ENCODE measurements at regions not wholly inside any gene's neighbourhood (a gene's known extent, or its start where the extent isn't known, plus 50 kb on each side); places are given as distances from the start of the nearest gene placed in this dataset.

GRCh38 chr2:2723064-2723463, 392.0 kb upstream of the MYT1L start:
- TF ChIP-seq, protein P1, sequence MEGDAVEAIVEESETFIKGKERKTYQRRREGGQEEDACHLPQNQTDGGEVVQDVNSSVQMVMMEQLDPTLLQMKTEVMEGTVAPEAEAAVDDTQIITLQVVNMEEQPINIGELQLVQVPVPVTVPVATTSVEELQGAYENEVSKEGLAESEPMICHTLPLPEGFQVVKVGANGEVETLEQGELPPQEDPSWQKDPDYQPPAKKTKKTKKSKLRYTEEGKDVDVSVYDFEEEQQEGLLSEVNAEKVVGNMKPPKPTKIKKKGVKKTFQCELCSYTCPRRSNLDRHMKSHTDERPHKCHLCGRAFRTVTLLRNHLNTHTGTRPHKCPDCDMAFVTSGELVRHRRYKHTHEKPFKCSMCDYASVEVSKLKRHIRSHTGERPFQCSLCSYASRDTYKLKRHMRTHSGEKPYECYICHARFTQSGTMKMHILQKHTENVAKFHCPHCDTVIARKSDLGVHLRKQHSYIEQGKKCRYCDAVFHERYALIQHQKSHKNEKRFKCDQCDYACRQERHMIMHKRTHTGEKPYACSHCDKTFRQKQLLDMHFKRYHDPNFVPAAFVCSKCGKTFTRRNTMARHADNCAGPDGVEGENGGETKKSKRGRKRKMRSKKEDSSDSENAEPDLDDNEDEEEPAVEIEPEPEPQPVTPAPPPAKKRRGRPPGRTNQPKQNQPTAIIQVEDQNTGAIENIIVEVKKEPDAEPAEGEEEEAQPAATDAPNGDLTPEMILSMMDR (IDR thresholded peaks at IDR 0.05) = no peak
- TF ChIP-seq POLR2A (IDR thresholded peaks at IDR 0.05) = no peak
